ENCODE measurements at regions not wholly inside any gene's neighbourhood (a gene's known extent, or its start where the extent isn't known, plus 50 kb on each side); places are given as distances from the start of the nearest gene placed in this dataset.

DNA sequence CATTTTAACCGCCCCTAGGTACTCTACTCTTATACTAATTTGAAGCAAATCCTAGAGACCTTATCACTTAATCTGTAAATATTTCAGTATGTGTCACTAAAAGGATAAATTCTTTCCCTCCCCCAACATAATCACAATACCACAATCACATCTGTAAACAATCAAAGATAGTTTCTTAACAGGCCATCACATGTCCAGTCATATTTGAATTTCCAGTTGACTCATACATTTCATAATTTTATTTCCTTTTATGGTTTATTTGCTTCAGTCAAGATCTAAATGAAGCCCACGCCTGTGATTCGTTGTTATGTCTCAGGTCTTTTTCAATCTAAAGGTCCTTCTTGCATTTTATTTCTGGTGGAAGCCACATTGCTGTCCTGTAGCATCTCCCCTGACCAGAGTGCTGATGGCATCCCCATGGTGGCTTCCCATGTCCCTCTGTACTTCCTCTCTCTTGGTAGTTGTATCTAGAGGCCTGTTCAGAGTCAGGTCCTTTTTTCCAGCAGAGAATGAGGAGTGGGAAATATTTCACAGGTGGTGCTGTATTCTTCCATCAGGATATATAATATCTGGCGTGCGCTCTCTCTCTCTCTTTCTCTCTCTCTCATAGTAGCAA, 128.6 kb upstream of the SLC22A23 start:
- no peak overlapping the region for H3K4me3 ChIP-seq
- H3K36me3 ChIP-seq, result no peaks in the 10 kb centered on the region
- no peak for DNase-seq (ENCODE audit: extremely low spot score)
- peaks cover 0 to 13% (median 8%) of the 10 kb centered on the region in 4 donors for H3K9me3 ChIP-seq
- intact Hi-C loops (cut with DNase I), result no loop called here
- H3K27me3 ChIP-seq, result no peaks in the 10 kb centered on the region
- TF ChIP-seq POLR2AphosphoS5 (IDR thresholded peaks at IDR 0.05) (no peak), EP300 (IDR thresholded peaks at IDR 0.05) (no peak), POLR2A (IDR thresholded peaks at IDR 0.05; ENCODE audit: low read depth) (no peak)
- TF ChIP-seq, protein P1, sequence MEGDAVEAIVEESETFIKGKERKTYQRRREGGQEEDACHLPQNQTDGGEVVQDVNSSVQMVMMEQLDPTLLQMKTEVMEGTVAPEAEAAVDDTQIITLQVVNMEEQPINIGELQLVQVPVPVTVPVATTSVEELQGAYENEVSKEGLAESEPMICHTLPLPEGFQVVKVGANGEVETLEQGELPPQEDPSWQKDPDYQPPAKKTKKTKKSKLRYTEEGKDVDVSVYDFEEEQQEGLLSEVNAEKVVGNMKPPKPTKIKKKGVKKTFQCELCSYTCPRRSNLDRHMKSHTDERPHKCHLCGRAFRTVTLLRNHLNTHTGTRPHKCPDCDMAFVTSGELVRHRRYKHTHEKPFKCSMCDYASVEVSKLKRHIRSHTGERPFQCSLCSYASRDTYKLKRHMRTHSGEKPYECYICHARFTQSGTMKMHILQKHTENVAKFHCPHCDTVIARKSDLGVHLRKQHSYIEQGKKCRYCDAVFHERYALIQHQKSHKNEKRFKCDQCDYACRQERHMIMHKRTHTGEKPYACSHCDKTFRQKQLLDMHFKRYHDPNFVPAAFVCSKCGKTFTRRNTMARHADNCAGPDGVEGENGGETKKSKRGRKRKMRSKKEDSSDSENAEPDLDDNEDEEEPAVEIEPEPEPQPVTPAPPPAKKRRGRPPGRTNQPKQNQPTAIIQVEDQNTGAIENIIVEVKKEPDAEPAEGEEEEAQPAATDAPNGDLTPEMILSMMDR (IDR thresholded peaks at IDR 0.05), result no peak
- H3K4me1 ChIP-seq, result no peaks in the 10 kb centered on the region
- no peak overlapping the region for H3K27ac ChIP-seq (replicated peaks in 1 of 4)
- WGBS, result 79% methylated on average over 5 of the region's 5 CpGs

DNA sequence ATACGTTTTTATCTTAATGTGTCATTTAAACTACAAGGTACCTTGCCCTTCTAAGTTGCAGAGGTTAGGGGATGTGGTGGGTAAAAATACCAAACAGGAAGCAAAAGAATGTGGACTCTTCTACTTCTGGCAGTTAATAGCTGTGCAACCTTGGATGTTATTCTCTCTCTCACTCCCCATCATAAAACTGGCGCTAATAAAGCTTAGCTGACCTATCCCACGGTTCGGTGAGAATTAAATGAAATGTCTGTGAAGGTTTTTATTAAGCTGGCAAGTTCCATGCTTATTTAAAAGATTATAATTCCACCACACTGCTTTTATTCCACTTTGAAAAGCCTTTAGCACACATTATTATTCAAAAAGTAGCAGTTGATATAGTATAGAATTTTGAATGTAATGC, 127.8 kb upstream of the SLC22A23 start:
- 54% methylated on average over 4 of the region's 4 CpGs for WGBS
- no peaks in the 10 kb centered on the region for H3K27me3 ChIP-seq
- TF ChIP-seq, protein P1 (IDR thresholded peaks at IDR 0.05), result no peak
- TF ChIP-seq POLR2A (IDR thresholded peaks at IDR 0.05; ENCODE audit: low read depth) (no peak), EP300 (IDR thresholded peaks at IDR 0.05) (no peak), POLR2AphosphoS5 (IDR thresholded peaks at IDR 0.05) (no peak)
- intact Hi-C loops (cut with DNase I), result no loop called here
- H3K4me1 ChIP-seq, result no peaks in the 10 kb centered on the region
- no peak overlapping the region for H3K27ac ChIP-seq (replicated peaks in 1 of 4)
- DNase-seq (ENCODE audit: extremely low spot score), result no peak
- H3K9me3 ChIP-seq, result peaks cover 0 to 13% (median 8%) of the 10 kb centered on the region in 4 donors
- H3K36me3 ChIP-seq, result no peaks in the 10 kb centered on the region
- H3K4me3 ChIP-seq, result no peak overlapping the region

DNA sequence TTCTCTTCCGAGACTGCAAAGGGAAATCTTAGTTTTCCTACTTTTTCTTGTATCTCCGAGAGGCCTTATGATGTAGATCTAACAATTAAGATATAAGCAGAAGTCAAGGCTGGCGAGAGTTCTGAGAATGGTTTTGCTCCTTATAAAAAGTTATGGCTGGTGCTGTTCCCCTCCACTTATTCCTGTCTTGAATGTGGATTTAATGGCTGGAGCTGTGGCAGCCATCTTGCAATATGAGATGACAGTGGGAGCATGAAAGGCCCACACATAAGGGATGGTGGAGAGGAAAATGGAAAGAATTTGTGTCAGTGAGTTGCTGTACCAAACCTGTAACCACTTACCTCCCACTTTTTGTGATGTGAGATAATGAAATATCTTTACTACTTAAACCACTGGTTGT, 124.6 kb upstream of the SLC22A23 start:
- Histone ChIP-seq H3K27me3 (no peaks in the 10 kb centered on the region), H3K4me1 (no peaks in the 10 kb centered on the region), H3K36me3 (no peaks in the 10 kb centered on the region), H3K27ac (replicated peaks in 1 of 4) (no peak overlapping the region), H3K9me3 (no peaks in the 10 kb centered on the region), H3K4me3 (no peak overlapping the region)
- intact Hi-C loops (cut with DNase I), result no loop called here
- no peak for DNase-seq (ENCODE audit: extremely low spot score)
- TF ChIP-seq POLR2AphosphoS5 (IDR thresholded peaks at IDR 0.05), result no peak
- TF ChIP-seq, protein P1 (IDR thresholded peaks at IDR 0.05), result no peak
- no peak for TF ChIP-seq EP300 (IDR thresholded peaks at IDR 0.05)
- no peak for TF ChIP-seq POLR2A (IDR thresholded peaks at IDR 0.05; ENCODE audit: low read depth)
- 90% methylated on average over 3 of the region's 3 CpGs for WGBS

DNA sequence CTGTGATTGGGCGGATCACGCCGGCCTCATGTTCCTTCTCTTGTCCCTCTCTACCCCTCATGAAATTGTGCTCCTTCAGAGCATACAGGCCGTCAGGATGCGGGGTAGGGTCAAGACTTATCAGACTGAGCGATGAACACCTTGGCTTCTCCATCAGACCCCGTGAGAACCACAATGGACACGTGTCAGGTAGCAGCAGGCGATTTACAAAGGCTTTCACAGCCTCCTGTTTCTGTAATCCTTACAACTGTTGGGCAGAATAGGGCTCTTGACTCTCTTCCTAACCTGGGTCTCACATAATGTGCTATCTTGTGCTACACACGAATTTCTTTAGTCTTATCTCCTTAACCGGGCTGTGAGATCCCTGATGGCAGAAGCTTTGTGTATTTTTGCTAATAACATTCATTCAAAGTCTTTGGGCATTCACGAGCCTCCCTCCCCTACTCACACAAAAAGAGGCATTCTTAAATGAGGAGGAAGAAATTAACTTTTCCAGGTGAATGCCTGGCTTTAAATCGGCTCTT, 122.9 kb upstream of the SLC22A23 start:
- intact Hi-C loops (cut with DNase I), result no loop called here
- H3K27me3 ChIP-seq, result no peaks in the 10 kb centered on the region
- WGBS, result 81% methylated on average over 13 of the region's 13 CpGs

More for the DNA sequence above, 122.9 kb upstream of the SLC22A23 start:
- TF ChIP-seq, protein P1 (IDR thresholded peaks at IDR 0.05), result no peak
- TF ChIP-seq POLR2A (IDR thresholded peaks at IDR 0.05; ENCODE audit: low read depth) (no peak), POLR2AphosphoS5 (IDR thresholded peaks at IDR 0.05) (no peak), EP300 (IDR thresholded peaks at IDR 0.05) (no peak)
- no peak overlapping the region for H3K4me3 ChIP-seq
- H3K36me3 ChIP-seq, result no peaks in the 10 kb centered on the region
- DNase-seq (ENCODE audit: extremely low spot score), result no peak
- no peaks in the 10 kb centered on the region for H3K9me3 ChIP-seq
- no peaks in the 10 kb centered on the region for H3K4me1 ChIP-seq
- no peak overlapping the region for H3K27ac ChIP-seq (replicated peaks in 1 of 4)

All from esophagus muscularis mucosa (tissue), 4 donors.